ENCODE measurements at regions not wholly inside any gene's neighbourhood (a gene's known extent, or its start where the extent isn't known, plus 50 kb on each side); places are given as distances from the start of the nearest gene placed in this dataset.

- Histone ChIP-seq H3K9me3 (ENCODE audit: insufficient read depth, low read length) (no peaks in the 10 kb centered on the region), H3K4me1 (ENCODE audit: insufficient read depth, insufficient read length) (no peaks in the 10 kb centered on the region), H3K27me3 (ENCODE audit: insufficient read depth, insufficient read length) (no peaks in the 10 kb centered on the region), H3K9ac (ENCODE audit: insufficient read length, low read depth) (no peak overlapping the region), H3K4me3 (ENCODE audit: insufficient read length, low read depth) (no peak overlapping the region), H3K36me3 (ENCODE audit: insufficient read depth, insufficient read length, low read length) (no peaks in the 10 kb centered on the region)
- no peak for DNase-seq (ENCODE audit: low read depth, low spot score)
- TF ChIP-seq ZNF274 (IDR thresholded peaks at IDR 0.05; ENCODE audit: low read depth, low read length), result no peak
- TF ChIP-seq SUZ12 (IDR thresholded peaks at IDR 0.05; ENCODE audit: extremely low read depth, insufficient read depth, insufficient read length), result no peak
- no peak for TF ChIP-seq YY1 (IDR thresholded peaks at IDR 0.05; ENCODE audit: insufficient read depth, insufficient read length)
These were observed 756.2 kb upstream of the TENM4 start for GRCh38 chr11:80196932-80197554.

- no peaks in the 10 kb centered on the region for H3K27me3 ChIP-seq (ENCODE audit: insufficient read depth, insufficient read length)
- H3K4me1 ChIP-seq (ENCODE audit: insufficient read depth, insufficient read length), result no peaks in the 10 kb centered on the region
- no peak for TF ChIP-seq SUZ12 (IDR thresholded peaks at IDR 0.05; ENCODE audit: extremely low read depth, insufficient read depth, insufficient read length)
- TF ChIP-seq YY1 (IDR thresholded peaks at IDR 0.05; ENCODE audit: insufficient read depth, insufficient read length), result no peak
- no peak for TF ChIP-seq ZNF274 (IDR thresholded peaks at IDR 0.05; ENCODE audit: low read depth, low read length)
- H3K9me3 ChIP-seq (ENCODE audit: insufficient read depth, low read length), result no peaks in the 10 kb centered on the region
- no peak overlapping the region for H3K9ac ChIP-seq (ENCODE audit: insufficient read length, low read depth)
- H3K36me3 ChIP-seq (ENCODE audit: insufficient read depth, insufficient read length, low read length), result no peaks in the 10 kb centered on the region
- no peak for DNase-seq (ENCODE audit: low read depth, low spot score)
- no peak overlapping the region for H3K4me3 ChIP-seq (ENCODE audit: insufficient read length, low read depth)
These were observed 755.2 kb upstream of the TENM4 start for GRCh38 chr11:80196041-80196440.

- H3K4me1 ChIP-seq (ENCODE audit: insufficient read depth, insufficient read length), result no peaks in the 10 kb centered on the region
- H3K36me3 ChIP-seq (ENCODE audit: insufficient read depth, insufficient read length, low read length), result no peaks in the 10 kb centered on the region
- no peaks in the 10 kb centered on the region for H3K9me3 ChIP-seq (ENCODE audit: insufficient read depth, low read length)
- no peak overlapping the region for H3K9ac ChIP-seq (ENCODE audit: insufficient read length, low read depth)
- DNase-seq (ENCODE audit: low read depth, low spot score), result no peak
- H3K27me3 ChIP-seq (ENCODE audit: insufficient read depth, insufficient read length), result no peaks in the 10 kb centered on the region
- H3K4me3 ChIP-seq (ENCODE audit: insufficient read length, low read depth), result no peak overlapping the region
- no peak for TF ChIP-seq ZNF274 (IDR thresholded peaks at IDR 0.05; ENCODE audit: low read depth, low read length)
- no peak for TF ChIP-seq YY1 (IDR thresholded peaks at IDR 0.05; ENCODE audit: insufficient read depth, insufficient read length)
- TF ChIP-seq SUZ12 (IDR thresholded peaks at IDR 0.05; ENCODE audit: extremely low read depth, insufficient read depth, insufficient read length), result no peak
These were observed 753.8 kb upstream of the TENM4 start for GRCh38 chr11:80194625-80195024.

- Histone ChIP-seq H3K9me3 (ENCODE audit: insufficient read depth, low read length) (no peaks in the 10 kb centered on the region), H3K9ac (ENCODE audit: insufficient read length, low read depth) (no peak overlapping the region)
These were observed 753.2 kb upstream of the TENM4 start for GRCh38 chr11:80194016-80194415.

GRCh38 chr11:80188076-80188627 is 747.3 kb upstream of the TENM4 start:
- Histone ChIP-seq H3K4me1 (ENCODE audit: insufficient read depth, insufficient read length) (no peaks in the 10 kb centered on the region), H3K4me3 (ENCODE audit: insufficient read length, low read depth) (no peak overlapping the region)

More at GRCh38 chr11:80194016-80194415, 753.2 kb upstream of the TENM4 start:
- Histone ChIP-seq H3K4me1 (ENCODE audit: insufficient read depth, insufficient read length) (no peaks in the 10 kb centered on the region), H3K27me3 (ENCODE audit: insufficient read depth, insufficient read length) (no peaks in the 10 kb centered on the region), H3K4me3 (ENCODE audit: insufficient read length, low read depth) (no peak overlapping the region), H3K36me3 (ENCODE audit: insufficient read depth, insufficient read length, low read length) (no peaks in the 10 kb centered on the region)
- DNase-seq (ENCODE audit: low read depth, low spot score), result no peak
- no peak for TF ChIP-seq YY1 (IDR thresholded peaks at IDR 0.05; ENCODE audit: insufficient read depth, insufficient read length)
- no peak for TF ChIP-seq SUZ12 (IDR thresholded peaks at IDR 0.05; ENCODE audit: extremely low read depth, insufficient read depth, insufficient read length)
- TF ChIP-seq ZNF274 (IDR thresholded peaks at IDR 0.05; ENCODE audit: low read depth, low read length), result no peak

GRCh38 chr11:80186692-80187091 is 745.9 kb upstream of the TENM4 start:
- DNase-seq (ENCODE audit: low read depth, low spot score), result no peak
- Histone ChIP-seq H3K9ac (ENCODE audit: insufficient read length, low read depth) (no peak overlapping the region), H3K36me3 (ENCODE audit: insufficient read depth, insufficient read length, low read length) (no peaks in the 10 kb centered on the region), H3K9me3 (ENCODE audit: insufficient read depth, low read length) (no peaks in the 10 kb centered on the region), H3K27me3 (ENCODE audit: insufficient read depth, insufficient read length) (no peaks in the 10 kb centered on the region), H3K4me3 (ENCODE audit: insufficient read length, low read depth) (no peak overlapping the region), H3K4me1 (ENCODE audit: insufficient read depth, insufficient read length) (no peaks in the 10 kb centered on the region)
- TF ChIP-seq ZNF274 (IDR thresholded peaks at IDR 0.05; ENCODE audit: low read depth, low read length), result no peak
- no peak for TF ChIP-seq YY1 (IDR thresholded peaks at IDR 0.05; ENCODE audit: insufficient read depth, insufficient read length)
- no peak for TF ChIP-seq SUZ12 (IDR thresholded peaks at IDR 0.05; ENCODE audit: extremely low read depth, insufficient read depth, insufficient read length)

More at GRCh38 chr11:80188076-80188627, 747.3 kb upstream of the TENM4 start:
- TF ChIP-seq ZNF274 (IDR thresholded peaks at IDR 0.05; ENCODE audit: low read depth, low read length), result no peak
- no peak for TF ChIP-seq SUZ12 (IDR thresholded peaks at IDR 0.05; ENCODE audit: extremely low read depth, insufficient read depth, insufficient read length)
- no peak for TF ChIP-seq YY1 (IDR thresholded peaks at IDR 0.05; ENCODE audit: insufficient read depth, insufficient read length)
- Histone ChIP-seq H3K36me3 (ENCODE audit: insufficient read depth, insufficient read length, low read length) (no peaks in the 10 kb centered on the region), H3K9ac (ENCODE audit: insufficient read length, low read depth) (no peak overlapping the region), H3K27me3 (ENCODE audit: insufficient read depth, insufficient read length) (no peaks in the 10 kb centered on the region), H3K9me3 (ENCODE audit: insufficient read depth, low read length) (no peaks in the 10 kb centered on the region)
- no peak for DNase-seq (ENCODE audit: low read depth, low spot score)

- H3K27me3 ChIP-seq (ENCODE audit: insufficient read depth, insufficient read length), result no peaks in the 10 kb centered on the region
- no peak overlapping the region for H3K9ac ChIP-seq (ENCODE audit: insufficient read length, low read depth)
- H3K9me3 ChIP-seq (ENCODE audit: insufficient read depth, low read length), result no peaks in the 10 kb centered on the region; the same call in 1 of the 2 replicates
- no peaks in the 10 kb centered on the region for H3K36me3 ChIP-seq (ENCODE audit: insufficient read depth, insufficient read length, low read length)
- H3K4me3 ChIP-seq (ENCODE audit: insufficient read length, low read depth), result no peak overlapping the region
- TF ChIP-seq ZNF274 (IDR thresholded peaks at IDR 0.05; ENCODE audit: low read depth, low read length) (no peak), YY1 (IDR thresholded peaks at IDR 0.05; ENCODE audit: insufficient read depth, insufficient read length) (no peak), SUZ12 (IDR thresholded peaks at IDR 0.05; ENCODE audit: extremely low read depth, insufficient read depth, insufficient read length) (no peak)
- DNase-seq (ENCODE audit: low read depth, low spot score), result no peak
- H3K4me1 ChIP-seq (ENCODE audit: insufficient read depth, insufficient read length), result no peaks in the 10 kb centered on the region
These were observed 742.1 kb upstream of the TENM4 start for GRCh38 chr11:80182901-80183300.
